HEK293T (cell line): ENCODE measurements at regions not wholly inside any gene's neighbourhood (a gene's known extent, or its start where the extent isn't known, plus 50 kb on each side); places are given as distances from the start of the nearest gene placed in this dataset.

Source experiments
- CTCF ChIA-PET: fragments of 350-600 bp; formaldehyde crosslinking; extraction: SDS; loops from one replicate; lab custom pipeline; 2021; ENCODE audit warnings: antibody characterized with exemption, inconsistent platforms; lab: Yijun Ruan, JAX
- POLR2A ChIA-PET: fragments of 350-600 bp; formaldehyde crosslinking; extraction: SDS; loops from one replicate; lab custom pipeline; 2020; ENCODE audit warnings: antibody characterized with exemption, inconsistent platforms; lab: Yijun Ruan, JAX
- DNase-seq: peaks from one replicate; pipeline ENCODE4 v3.0.0; 2012; ENCODE audit warnings: mixed read lengths; ENCODE audit errors: extremely low spot score
- ARNT ChIP-seq: fragments of 450-650 bp; IDR thresholded peaks from 2 replicates; pipeline ENCODE4 v1.6.1; 2017; ENCODE audit warnings: mild to moderate bottlenecking
- BHLHE40 ChIP-seq: fragments of 450-650 bp; IDR thresholded peaks from 2 replicates; pipeline ENCODE4 v1.6.1; 2016; ENCODE audit warnings: mild to moderate bottlenecking, moderate library complexity, borderline replicate concordance
- CTBP1 ChIP-seq: fragments of 450-650 bp; IDR thresholded peaks from 2 replicates; pipeline ENCODE4 v1.6.1; 2016; ENCODE audit warnings: borderline replicate concordance
- ELF4 ChIP-seq: fragments of 450-650 bp; IDR thresholded peaks from 2 replicates; pipeline ENCODE4 v1.6.1; 2017; ENCODE audit warnings: antibody characterized with exemption
- FOXA1 ChIP-seq: fragments of 450-650 bp; IDR thresholded peaks from 2 replicates; pipeline ENCODE4 v1.6.1; 2016; ENCODE audit warnings: mild to moderate bottlenecking
- FOXK2 ChIP-seq: fragments of 450-650 bp; IDR thresholded peaks from 2 replicates; pipeline ENCODE4 v1.6.1; 2016; ENCODE audit warnings: mild to moderate bottlenecking
- FOXM1 ChIP-seq: fragments of 450-650 bp; IDR thresholded peaks from 2 replicates; pipeline ENCODE4 v1.6.1; 2017; ENCODE audit warnings: mild to moderate bottlenecking, borderline replicate concordance
- HDGF ChIP-seq: fragments of 450-650 bp; IDR thresholded peaks from 2 replicates; pipeline ENCODE4 v1.6.1; 2017; ENCODE audit warnings: antibody characterized with exemption, borderline replicate concordance
- L3MBTL2 ChIP-seq: fragments of 450-650 bp; conservative IDR thresholded peaks from 2 replicates; pipeline ENCODE4 v1.6.1; 2016; ENCODE audit warnings: mild to moderate bottlenecking
- LEF1 ChIP-seq: fragments of 450-650 bp; IDR thresholded peaks from 2 replicates; pipeline ENCODE4 v1.6.1; 2017; ENCODE audit warnings: mild to moderate bottlenecking, borderline replicate concordance
- NFRKB ChIP-seq: fragments of 450-650 bp; IDR thresholded peaks from 2 replicates; pipeline ENCODE4 v1.6.1; 2016; ENCODE audit warnings: mild to moderate bottlenecking, moderate library complexity
- SP1 ChIP-seq: fragments of 450-650 bp; IDR thresholded peaks from 2 replicates; pipeline ENCODE4 v1.6.1; 2017
- SUZ12 ChIP-seq: fragments of 450-650 bp; IDR thresholded peaks from 2 replicates; pipeline ENCODE4 v1.6.1; 2016; ENCODE audit warnings: mild to moderate bottlenecking
- TARDBP ChIP-seq: fragments of 450-650 bp; IDR thresholded peaks from 2 replicates; pipeline ENCODE4 v1.6.1; 2016
- ZNF384 ChIP-seq: fragments of 450-650 bp; IDR thresholded peaks from 2 replicates; pipeline ENCODE4 v1.6.1; 2016
- TF ChIP-seq, protein P1 (sequence below): fragments of 450-650 bp; IDR thresholded peaks from 2 replicates; pipeline ENCODE4 v1.6.1; 2016

DNA sequence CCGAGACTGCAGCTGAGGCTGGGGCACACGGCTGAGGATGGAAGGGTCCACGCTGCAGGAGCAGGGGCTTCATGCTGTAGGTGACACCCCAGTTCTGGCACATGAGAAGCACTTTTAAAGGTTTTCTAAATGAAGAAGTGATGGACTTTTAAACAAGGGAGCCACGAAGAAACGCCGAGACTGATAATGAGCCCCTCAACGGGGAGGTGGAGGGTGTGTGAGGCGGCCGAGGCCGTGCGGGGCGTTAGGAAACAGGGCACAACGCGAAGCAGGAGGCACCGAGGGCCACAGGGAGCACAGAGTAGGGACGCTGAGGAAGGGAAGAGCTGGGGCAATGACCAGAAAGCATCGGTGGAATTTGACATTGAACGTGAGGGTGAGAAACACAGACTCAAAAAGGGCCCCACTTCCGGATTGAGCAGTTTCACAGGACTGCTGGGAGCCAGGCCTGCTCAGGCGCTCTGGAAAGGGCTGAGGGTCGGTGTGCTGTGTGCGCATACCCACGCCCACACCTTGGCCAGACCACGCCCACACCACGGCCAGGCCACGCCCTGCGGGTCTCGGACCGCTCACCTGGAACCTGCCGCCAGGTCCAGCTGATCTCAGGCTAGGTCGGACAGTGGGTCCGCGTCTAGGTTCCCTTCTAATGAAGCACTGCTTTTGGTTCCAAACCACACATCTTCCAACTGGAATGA is 115.7 kb downstream of the GYPC start:
- no peak for DNase-seq
- CTCF ChIA-PET = no interaction called here
- POLR2A ChIA-PET = no interaction called here
- TF ChIP-seq, protein P1, sequence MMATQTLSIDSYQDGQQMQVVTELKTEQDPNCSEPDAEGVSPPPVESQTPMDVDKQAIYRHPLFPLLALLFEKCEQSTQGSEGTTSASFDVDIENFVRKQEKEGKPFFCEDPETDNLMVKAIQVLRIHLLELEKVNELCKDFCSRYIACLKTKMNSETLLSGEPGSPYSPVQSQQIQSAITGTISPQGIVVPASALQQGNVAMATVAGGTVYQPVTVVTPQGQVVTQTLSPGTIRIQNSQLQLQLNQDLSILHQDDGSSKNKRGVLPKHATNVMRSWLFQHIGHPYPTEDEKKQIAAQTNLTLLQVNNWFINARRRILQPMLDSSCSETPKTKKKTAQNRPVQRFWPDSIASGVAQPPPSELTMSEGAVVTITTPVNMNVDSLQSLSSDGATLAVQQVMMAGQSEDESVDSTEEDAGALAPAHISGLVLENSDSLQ = no peak
- TF ChIP-seq ELF4 = no peak
- no peak for TF ChIP-seq CTBP1
- TF ChIP-seq SUZ12 = no peak
- TF ChIP-seq HDGF = no peak
- TF ChIP-seq FOXA1 = no peak
- no peak for TF ChIP-seq FOXK2

DNA sequence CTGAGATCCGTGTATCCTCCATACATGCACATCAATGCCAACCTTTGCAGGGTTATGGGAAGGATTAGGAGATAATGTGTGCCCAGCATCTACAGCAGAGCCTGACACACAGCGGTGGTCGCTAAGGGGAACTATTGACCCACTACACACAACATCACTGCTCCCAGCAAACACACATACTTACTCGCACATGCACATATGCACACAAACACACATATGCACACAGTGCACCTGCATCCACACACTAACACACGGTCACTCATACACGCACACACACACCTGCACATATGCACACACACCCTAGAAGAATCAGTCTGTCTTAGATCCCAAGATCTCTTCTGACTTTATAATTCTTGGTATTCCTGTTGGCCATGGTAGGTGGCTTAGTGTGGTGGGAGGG is 118.3 kb downstream of the GYPC start:
- CTCF ChIA-PET = no interaction called here
- POLR2A ChIA-PET = interaction anchor here (1.1 kb wide), 1 partner anchor 59 kb away, joined by 3 read pairs; no protein-coding TSS in a partner anchor

DNA sequence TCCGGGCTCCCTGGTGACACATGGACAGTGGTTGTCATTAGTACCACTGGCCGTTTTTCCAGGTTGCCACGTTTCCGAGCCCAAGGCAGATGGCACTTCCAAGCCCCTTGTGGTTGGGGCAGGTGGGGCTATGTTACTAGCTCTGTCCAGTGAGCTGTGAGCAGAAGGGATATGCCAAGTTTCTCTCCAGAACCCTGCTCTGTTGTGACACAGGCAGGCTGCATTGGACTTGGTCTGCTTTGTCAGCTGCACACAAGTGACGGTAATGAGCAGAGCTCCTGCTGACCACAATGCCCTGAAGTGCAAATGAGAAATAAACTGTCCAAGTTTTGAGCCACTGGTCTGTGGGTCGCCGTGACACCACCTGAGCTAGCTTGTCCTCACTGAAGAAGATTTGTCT is 118.8 kb downstream of the GYPC start:
- no peak for DNase-seq
- ChIA-PET POLR2A (interaction anchor here (1.1 kb wide), 1 partner anchor 59 kb away, joined by 3 read pairs; no protein-coding TSS in a partner anchor), CTCF (interaction anchor here (2.9 kb wide), 1 partner anchor 247 kb away, joined by 18 read pairs; no protein-coding TSS in a partner anchor)
- TF ChIP-seq CTBP1 (no peak), FOXA1 (no peak), FOXK2 (no peak), ELF4 (no peak)

More for the DNA sequence above, 118.3 kb downstream of the GYPC start:
- DNase-seq = no peak
- TF ChIP-seq ZNF384 (no peak), FOXA1 (no peak), ELF4 (no peak), HDGF (no peak), SUZ12 (no peak), TARDBP (no peak), BHLHE40 (no peak), L3MBTL2 (no peak), CTBP1 (no peak), LEF1 (no peak), ARNT (no peak), FOXK2 (no peak), FOXM1 (no peak), NFRKB (no peak)

- ChIA-PET CTCF (interaction anchor here (2.9 kb wide), 1 partner anchor 247 kb away, joined by 18 read pairs; no protein-coding TSS in a partner anchor), POLR2A (interaction anchor here (1.1 kb wide), 1 partner anchor 60 kb away, joined by 3 read pairs; no protein-coding TSS in a partner anchor)
- DNase-seq = no peak
- TF ChIP-seq CTBP1 (no peak), LEF1 (no peak), SUZ12 (no peak), L3MBTL2 (no peak), ARNT (no peak), FOXA1 (no peak), TARDBP (no peak), ELF4 (no peak), SP1 (no peak), HDGF (no peak), NFRKB (no peak), FOXK2 (no peak), BHLHE40 (no peak), ZNF384 (no peak), FOXM1 (no peak)
- TF ChIP-seq, protein P1 = no peak
Observed at GRCh38 chr2:126775300-126775985, 119.5 kb downstream of the GYPC start.

DNA sequence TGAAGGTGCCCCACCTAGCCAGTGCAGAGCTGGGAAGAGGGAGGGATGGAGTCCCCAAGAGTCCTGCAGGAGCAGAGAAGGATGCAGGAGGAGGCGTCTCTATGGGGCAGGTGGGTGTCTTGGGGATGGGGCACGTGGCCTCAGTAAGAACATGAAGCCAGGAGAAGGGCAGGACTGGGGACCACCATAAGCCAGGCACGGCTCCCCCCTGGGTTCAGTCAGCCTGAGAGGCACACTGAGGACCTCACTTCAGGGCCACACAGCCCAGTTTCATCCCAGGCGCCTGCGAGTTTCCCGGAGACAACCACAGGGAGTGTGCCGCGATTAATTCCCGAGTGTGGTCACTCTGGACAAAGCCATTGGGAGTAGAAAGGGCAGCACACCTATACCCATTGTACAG is 120.3 kb downstream of the GYPC start:
- ChIA-PET CTCF (interaction anchor here (0.7 to 2.9 kb wide), 6 partner anchors 24 to 1031 kb away, joined by 3 to 18 read pairs (median 3); no protein-coding TSS in a partner anchor), POLR2A (no interaction called here)
- TF ChIP-seq LEF1 (no peak), HDGF (no peak), L3MBTL2 (no peak), NFRKB (no peak), TARDBP (no peak), ZNF384 (no peak), ELF4 (no peak), FOXM1 (no peak), SP1 (no peak)
- no peak for DNase-seq

DNA sequence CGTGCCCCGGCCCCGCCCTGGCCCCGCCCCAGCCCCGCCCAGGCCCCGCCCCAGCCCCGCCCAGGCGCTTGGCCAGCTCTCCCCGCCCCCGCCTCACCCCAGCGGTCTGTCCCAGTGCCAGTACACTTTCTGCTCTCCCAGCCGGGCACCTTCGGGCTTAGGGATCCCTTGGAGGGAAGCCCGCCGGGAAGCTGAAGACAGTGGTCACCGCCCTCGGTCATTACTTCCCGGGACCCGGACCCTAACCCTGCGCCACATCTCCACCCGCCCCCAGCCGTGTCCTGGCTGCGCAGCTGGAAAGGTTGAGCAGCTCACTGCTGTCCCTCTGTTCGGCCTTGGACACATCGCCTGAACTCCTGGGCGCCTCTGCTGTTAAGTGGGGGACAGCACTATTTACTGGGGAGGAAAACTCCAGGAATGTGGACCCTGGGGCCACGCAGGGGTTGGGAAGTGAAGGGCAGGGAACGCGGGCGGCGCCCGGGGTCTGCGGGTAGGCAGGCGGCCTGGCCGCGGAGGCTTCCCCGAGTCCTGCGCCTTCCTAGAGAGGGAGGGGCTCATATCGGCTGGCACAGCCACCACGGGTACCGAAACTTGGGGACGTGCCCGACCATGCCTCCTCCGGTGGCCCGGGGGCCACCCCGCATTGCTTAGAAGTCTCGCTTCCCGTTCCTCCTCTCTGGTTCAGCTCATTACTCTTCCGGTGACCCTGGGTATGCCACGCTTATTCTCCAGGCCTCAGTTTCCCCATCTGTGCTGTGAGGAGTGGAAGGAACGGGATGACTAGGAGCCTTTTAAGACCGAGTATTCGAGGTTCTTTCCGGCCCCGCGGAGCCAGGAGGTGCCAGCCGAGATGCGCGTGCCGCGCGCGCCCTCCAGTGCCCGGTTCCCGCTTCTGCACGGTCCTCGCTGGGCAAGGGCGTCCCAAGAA is 121.0 kb downstream of the GYPC start:
- ChIA-PET CTCF (interaction anchor here (0.6 to 2.9 kb wide), 8 partner anchors 24 to 1031 kb away, joined by 3 to 18 read pairs (median 3); no protein-coding TSS in a partner anchor), POLR2A (no interaction called here)
- TF ChIP-seq SP1 (no peak), NFRKB (no peak), LEF1 (no peak), CTBP1 (no peak), HDGF (no peak), ELF4 (no peak), TARDBP (no peak), FOXM1 (no peak), BHLHE40 (no peak), ARNT (no peak), FOXA1 (no peak), FOXK2 (no peak), SUZ12 (no peak)
- TF ChIP-seq, protein P1 = no peak
- DNase-seq = peak; percentile 72
